HG02610 (cell line): ENCODE measurements at regions not wholly inside any gene's neighbourhood (a gene's known extent, or its start where the extent isn't known, plus 50 kb on each side); places are given as distances from the start of the nearest gene placed in this dataset.
"Not testable (repeated sequence)": the region's sequence is repeated elsewhere in the genome, so short reads cannot be mapped to it uniquely, and the experiment has no call there.

Experiments
- ATAC-seq: cut with Tn5 transposase; IDR thresholded peaks from one replicate; pipeline ENCODE4 v1.9.1; 2021; ENCODE audit warnings: mild to moderate bottlenecking, moderate library complexity; ENCODE audit not compliant: unreplicated experiment

DNA sequence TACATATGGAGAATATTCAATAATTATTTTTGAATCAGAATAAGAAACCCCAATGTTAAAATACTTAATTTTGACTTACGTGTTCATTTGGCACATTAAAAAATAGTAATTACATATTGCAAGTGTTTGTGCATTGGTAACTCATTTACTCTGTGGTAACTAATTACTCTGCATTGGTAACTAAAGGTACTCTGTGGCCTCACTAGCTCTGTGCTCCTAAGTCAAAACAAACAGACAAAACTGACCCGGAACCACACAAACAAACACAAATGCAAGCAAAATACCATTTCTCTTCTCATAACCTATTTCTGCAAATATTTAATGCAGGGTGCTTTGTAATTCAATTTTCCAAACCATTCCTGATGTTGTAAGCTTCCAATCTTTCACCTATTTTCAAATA is 1244.3 kb downstream of the REEP3 start:
- no peak for ATAC-seq

DNA sequence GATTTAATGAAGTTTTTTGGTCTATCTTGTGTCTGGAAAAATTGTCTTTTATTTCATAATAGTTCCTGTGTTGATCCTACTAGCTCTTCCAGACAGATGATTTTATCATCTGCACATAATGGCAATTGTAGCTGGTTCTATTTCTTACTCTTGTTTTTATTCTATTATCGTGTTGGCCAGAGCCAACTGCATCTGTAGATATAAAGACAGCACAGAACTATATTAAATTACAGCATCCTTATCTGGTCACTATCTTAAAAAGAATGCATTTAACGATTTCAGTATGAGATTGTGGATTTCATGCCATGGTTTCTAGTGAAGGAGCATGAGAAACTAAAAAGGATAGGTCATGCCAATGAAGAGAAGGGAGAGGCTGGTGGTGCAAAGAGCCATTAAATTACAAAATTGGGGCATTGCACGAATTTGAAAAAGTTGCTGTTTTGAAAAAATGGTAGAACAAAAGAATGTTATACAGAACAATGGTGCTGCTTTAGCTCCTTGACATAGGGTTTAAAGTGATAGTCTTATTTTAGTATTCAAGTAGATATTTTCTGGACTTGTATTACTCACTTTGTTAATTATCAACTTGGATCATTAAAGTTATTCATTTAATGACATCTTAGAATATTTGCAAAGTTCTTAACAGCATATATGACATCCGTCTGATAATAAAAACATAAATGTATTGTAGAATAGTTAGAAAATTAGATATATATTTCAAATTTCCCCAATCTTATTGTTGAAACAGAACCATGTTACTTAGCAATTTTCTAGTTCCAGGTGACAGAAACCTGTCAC is 1250.3 kb downstream of the REEP3 start:
- ATAC-seq = no peak

DNA sequence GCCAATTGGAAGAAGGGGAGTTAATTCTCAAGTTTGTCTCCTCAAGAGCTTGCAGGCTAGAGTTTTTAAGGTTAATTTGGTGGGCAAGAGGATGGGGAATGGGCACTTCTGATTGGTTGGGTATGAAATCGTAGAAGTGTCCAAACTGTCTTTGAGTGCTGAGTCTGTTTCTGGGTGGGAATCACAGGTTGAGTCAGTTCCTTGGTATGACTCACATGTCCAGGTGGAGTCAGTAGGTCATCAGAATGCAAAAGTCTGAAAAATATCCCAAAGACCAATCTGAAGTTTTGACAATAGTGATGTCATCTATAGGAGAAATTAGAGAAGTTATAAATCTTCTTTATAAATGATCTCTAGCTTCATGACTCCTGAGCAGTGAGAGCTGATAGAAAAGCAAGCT is 1252.2 kb downstream of the REEP3 start:
- peak; percentile 49 for ATAC-seq

- not testable (repeated sequence) for ATAC-seq
These were observed 1263.2 kb downstream of the REEP3 start for GRCh38 chr10:64784451-64784850.

GRCh38 chr10:64785816-64786215 is 1264.6 kb downstream of the REEP3 start:
- ATAC-seq = no peak

- ATAC-seq = no peak
These were observed 1265.8 kb downstream of the REEP3 start for GRCh38 chr10:64786989-64787388.

DNA sequence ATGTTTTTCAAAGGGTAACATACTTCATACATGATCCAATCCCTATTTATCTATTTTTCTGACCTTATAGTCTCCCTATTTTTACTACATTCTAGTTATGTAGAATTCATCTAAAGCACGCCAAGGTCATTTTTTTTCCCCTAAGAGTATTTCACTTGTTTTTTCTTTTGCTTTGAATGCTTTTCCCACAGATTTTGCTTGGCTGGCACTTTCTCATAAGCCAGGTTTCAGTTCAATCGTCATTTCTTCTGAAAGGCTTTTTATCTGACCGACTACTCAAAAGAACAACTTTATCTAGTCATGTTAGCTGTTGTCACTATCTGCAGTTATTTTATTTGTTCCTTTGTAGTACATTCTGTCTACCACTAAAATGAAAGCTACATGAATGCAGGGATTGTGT is 1274.6 kb downstream of the REEP3 start:
- no peak for ATAC-seq

DNA sequence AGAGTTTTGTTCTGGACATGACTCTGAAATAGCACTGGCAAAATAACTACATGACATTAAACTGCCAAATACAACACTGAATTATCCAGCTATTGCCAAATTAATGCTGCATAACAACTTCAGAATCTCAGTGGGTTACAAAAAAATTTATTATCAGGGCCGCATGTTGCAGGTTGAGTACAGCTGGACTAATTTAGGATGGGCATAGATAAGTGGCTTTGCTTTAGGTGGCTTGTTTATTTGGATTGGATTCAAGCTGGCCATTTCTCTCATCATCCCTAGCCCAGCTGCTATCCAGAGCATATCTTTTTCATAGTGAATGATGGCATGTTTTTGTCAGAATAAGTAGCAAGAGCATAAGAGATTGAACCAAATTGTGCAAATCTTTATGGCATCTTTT is 1277.1 kb downstream of the REEP3 start:
- ATAC-seq = no peak

GRCh38 chr10:64808233-64808632 is 1287.0 kb downstream of the REEP3 start:
- ATAC-seq = not testable (repeated sequence)

DNA sequence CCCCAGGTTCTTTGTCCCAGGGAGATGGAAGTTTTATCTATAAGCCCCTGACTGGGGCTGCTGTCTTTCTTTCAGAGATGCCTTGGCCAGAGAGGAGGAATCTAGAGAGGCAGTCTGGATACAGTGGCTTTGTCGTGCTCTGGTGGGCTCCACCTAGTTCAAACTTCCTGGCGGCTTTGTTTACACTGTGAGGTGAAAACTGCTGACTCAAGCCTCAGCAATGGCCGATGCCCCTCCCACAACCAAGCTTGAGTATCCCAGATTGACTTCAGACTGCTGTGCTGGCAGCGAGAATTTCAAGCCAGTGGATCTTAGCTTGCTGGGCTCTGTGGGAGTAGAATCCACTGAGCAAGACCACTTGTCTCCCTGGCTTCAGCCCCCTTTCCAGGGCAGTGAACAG is 1288.8 kb downstream of the REEP3 start:
- ATAC-seq = not testable (repeated sequence)

- no peak for ATAC-seq
These were observed 1292.2 kb downstream of the REEP3 start for GRCh38 chr10:64813391-64813790.

GRCh38 chr10:64814201-64814600 is 1293.0 kb downstream of the REEP3 start:
- ATAC-seq = no peak

DNA sequence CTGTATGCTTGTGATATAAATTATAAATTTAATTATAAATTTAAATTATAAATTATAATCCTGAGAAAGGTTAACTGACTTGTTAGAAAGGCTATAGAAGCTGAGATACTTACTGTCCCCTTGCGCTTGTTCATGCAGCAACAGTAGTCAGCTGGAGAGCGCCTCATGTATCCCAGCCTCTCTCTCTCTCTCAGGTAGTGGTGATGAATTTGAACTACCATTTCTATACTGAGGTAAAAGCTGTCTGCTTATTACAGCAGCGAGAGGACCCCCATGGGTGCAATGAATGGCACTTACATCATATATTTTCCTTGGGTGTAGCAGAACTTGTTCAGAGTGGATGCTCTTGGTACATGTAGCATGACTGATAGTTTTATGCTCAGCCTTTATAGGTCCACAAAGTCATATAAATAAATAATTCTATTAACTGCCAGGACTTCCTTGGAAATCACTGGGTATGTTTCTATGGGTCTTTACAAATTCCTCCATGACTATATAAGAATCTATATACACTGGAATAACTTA is 1308.7 kb downstream of the REEP3 start:
- no peak for ATAC-seq

DNA sequence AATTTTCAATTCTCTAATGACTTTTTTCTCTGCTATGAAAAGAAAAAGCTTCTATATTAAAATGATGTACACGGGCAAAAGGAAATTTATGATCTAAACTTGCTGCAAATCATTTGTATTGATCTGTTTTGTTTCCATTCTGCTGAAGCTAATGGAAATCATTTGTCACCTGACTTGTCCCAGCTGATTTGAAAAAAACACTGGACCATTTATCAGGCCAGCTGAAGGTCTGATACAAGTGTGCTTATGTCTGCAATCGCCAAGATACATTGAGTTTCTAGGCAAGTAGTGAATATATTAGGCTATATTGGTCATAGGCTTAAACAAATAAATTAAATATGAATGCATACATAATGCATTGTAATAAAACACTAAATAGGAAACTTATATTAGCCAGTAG is 1309.7 kb downstream of the REEP3 start:
- no peak for ATAC-seq

- ATAC-seq = no peak
These were observed 1319.1 kb downstream of the REEP3 start for GRCh38 chr10:64840341-64840740.

- ATAC-seq = no peak
These were observed 1325.5 kb downstream of the REEP3 start for GRCh38 chr10:64846700-64847099.

GRCh38 chr10:64855941-64856340 is 1334.7 kb downstream of the REEP3 start:
- no peak for ATAC-seq

DNA sequence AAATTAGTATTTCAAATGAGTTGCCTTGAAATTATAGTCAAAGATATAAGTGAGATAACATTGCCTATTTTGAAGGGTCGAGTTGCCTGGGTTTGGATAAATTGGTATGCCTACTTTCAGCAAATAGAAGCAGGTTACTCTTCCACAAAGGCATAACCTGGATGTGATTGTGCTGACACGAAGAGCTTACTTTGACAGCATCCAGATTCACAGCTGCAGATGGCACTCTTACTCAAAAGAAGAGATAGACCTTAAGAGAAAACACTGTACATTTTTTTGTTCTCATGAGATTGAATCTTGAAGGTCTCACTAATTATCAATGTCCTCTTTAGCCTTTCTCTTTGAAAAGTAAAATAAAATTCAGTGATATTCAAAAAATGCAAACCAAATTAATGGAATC is 1338.7 kb downstream of the REEP3 start:
- ATAC-seq = no peak

GRCh38 chr10:64863836-64864235 is 1342.6 kb downstream of the REEP3 start:
- ATAC-seq = no peak

DNA sequence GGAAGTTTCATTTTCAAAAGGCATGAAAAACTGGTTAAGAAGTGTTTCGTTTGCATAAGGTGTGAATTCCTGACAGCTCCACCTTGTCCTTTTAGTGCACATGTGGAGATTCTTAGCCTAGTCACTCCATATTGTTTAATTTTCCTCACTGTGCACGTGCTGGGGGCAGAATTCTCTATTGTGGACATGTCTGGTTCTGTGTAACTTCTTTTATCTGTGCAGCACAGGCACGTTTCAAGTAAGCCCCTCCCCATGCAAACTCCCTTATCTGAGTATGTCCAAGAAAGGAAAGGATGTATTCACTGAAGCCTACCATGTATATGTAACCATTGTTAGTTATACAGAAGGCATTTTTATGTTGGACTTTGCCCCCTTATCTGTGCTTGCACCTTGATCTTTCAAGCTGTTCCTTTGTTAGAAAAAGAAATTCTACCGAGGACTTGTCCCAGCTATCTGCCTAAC is 1346.3 kb downstream of the REEP3 start:
- no peak for ATAC-seq

DNA sequence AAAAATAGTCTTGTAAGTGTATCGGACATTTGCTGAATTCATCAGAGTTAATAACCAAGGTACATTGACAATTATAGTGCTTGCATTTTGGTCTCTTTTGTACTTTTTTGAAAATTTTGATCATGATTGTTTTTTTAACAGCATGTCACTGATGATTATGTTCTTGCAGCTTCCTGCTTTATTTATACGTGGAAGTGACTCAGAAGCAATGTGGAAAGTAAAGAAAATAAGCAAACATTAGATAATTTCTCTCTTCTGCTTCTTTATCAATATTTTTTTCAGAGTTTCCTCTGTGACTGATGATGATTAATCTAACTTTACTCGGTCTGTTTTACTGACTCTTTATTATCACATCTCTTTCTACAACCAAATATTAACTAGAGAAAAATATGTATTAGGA is 1351.9 kb downstream of the REEP3 start:
- no peak for ATAC-seq

- ATAC-seq = no peak
These were observed 1352.8 kb downstream of the REEP3 start for GRCh38 chr10:64873959-64874358.

GRCh38 chr10:64880546-64880945 is 1359.3 kb downstream of the REEP3 start:
- ATAC-seq = no peak
